HAP-1 (cell line): ENCODE measurements at regions not wholly inside any gene's neighbourhood (a gene's known extent, or its start where the extent isn't known, plus 50 kb on each side); places are given as distances from the start of the nearest gene placed in this dataset.

Experiments
- DNase-seq, 2 experiments: peaks; one replicate each; pipeline ENCODE4 v3.0.0-alpha.2; 2016 to 2020; ENCODE audit warnings: low spot score in 2 of 2
- H3K27me3 ChIP-seq: fragments of 250-450 bp; sonication (Bioruptor Pico); 2 replicates; pipeline ENCODE4 v1.5.1; 2020; ENCODE audit warnings: low read depth, mild to moderate bottlenecking, moderate library complexity
- H3K36me3 ChIP-seq: fragments of 250-450 bp; sonication (Bioruptor Pico); replicated peaks from 2 replicates; pipeline ENCODE4 v1.5.1; 2020; ENCODE audit warnings: mild to moderate bottlenecking
- H3K4me1 ChIP-seq: fragments of 250-450 bp; sonication (Bioruptor Pico); 2 replicates; pipeline ENCODE4 v1.5.1; 2020; ENCODE audit warnings: mild to moderate bottlenecking
- H3K4me3 ChIP-seq: fragments of 250-450 bp; sonication (Bioruptor Pico); 2 replicates; pipeline ENCODE4 v1.5.1; 2020; ENCODE audit warnings: mild to moderate bottlenecking, moderate library complexity
- H3K9me3 ChIP-seq: fragments of 250-450 bp; sonication (Bioruptor Pico); 2 replicates; pipeline ENCODE4 v1.5.1; 2020; ENCODE audit warnings: mild to moderate bottlenecking, moderate library complexity
- in situ Hi-C: fragments of 300-500 bp; cut with MboI; formaldehyde crosslinking; loops from 3 replicates; pipeline ENCODE4 v1.14.3; 2020; ENCODE audit warnings: low sequenced_read_pairs, inconsistent platforms, mixed read lengths

DNA sequence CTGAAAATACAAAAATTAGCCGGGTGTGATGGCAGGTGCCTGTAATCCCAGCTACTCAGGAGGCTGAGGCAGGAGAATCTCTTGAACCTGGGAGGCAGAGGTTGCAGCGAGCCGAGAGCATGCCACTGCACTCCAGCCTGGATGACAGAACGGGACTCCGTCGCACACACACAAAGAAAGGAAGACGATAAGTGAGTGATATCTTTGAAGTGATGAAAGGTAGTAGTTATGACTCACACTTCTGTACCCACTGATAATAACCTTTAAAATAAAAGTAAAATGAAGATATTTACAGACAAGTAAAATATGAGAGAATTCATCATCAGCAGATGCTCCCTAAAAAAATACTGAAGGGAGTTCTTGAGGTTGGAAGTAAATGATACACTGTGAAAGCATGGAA is 171.3 kb upstream of the CRY1 start:
- no peaks in the 10 kb centered on the region for H3K4me1 ChIP-seq
- H3K4me3 ChIP-seq, result no peak overlapping the region
- H3K36me3 ChIP-seq, result no peaks in the 10 kb centered on the region
- no peaks in the 10 kb centered on the region; the same call in 1 of the 2 replicates for H3K9me3 ChIP-seq
- DNase-seq, result no peak
- H3K27me3 ChIP-seq, result peaks cover 5% of the 10 kb centered on the region
- in situ Hi-C loops, result no loop called here

DNA sequence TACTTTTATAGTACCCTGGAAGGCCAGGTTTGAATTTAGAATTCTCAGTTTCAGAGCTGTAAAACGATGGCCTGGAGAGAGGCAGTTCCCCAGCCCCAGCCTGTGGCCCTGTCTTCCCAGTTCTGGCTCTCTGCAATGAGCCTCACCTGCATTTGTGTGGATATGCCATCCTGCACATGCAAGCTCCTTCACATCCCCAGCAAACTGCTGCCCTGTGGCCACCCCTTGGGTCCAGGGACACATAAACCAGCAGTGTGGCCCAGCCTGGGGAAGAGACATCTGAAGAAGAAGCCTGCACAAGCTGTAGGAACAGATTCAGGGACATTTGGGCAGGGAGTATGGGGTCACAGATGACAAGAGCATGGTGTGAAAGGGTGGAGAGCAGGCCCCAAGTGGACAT is 174.3 kb upstream of the CRY1 start:
- Histone ChIP-seq H3K4me1 (no peaks in the 10 kb centered on the region), H3K36me3 (no peaks in the 10 kb centered on the region), H3K4me3 (no peak overlapping the region), H3K9me3 (no peaks in the 10 kb centered on the region; the same call in 1 of the 2 replicates), H3K27me3 (no peaks in the 10 kb centered on the region; the same call in 1 of the 2 replicates)
- no peak for DNase-seq
- in situ Hi-C loops, result no loop called here

DNA sequence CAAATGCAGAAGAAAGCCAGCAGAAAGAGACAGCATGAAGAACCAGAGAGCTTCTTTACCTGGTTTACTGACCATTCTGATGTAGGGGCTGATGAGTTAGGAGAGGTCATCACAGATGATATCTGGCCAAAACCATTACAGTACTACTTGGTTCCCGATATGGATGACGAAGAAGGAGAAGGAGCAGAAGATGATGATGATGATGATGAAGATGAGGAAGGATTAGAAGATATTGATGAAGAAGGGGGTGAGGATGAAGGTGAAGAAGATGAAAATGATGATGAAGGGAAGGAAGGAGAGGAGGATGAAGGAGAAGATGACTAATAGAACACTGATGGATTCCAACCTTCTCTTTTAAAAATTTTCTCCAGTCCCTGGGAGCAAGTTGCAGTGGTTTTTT is 178.2 kb upstream of the CRY1 start:
- no peak for DNase-seq
- in situ Hi-C loops, result no loop called here
- no peak overlapping the region for H3K4me3 ChIP-seq
- no peaks in the 10 kb centered on the region for H3K4me1 ChIP-seq
- H3K27me3 ChIP-seq, result no peaks in the 10 kb centered on the region
- H3K9me3 ChIP-seq, result no peaks in the 10 kb centered on the region
- H3K36me3 ChIP-seq, result no peaks in the 10 kb centered on the region

DNA sequence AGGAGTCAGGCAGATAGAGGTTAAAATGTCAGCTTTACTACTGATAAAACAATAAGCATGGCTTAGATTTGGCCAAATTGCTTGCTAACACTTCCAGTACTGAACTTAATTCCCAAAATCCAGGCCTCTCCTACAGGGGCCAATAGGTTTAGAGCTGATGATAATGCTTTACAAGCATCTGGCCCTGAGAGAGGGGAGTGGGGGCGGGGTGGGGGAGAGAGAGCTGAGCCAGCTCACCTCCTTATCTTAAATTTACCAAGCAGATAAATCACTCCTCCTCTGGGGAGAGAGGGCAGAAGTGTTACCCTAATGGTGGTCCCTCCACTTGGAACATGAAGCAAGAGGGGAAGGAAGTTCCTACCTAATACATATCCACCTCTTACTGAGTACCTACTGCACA is 182.2 kb upstream of the CRY1 start:
- in situ Hi-C loops, result no loop called here
- no peak for DNase-seq
- Histone ChIP-seq H3K9me3 (no peaks in the 10 kb centered on the region), H3K27me3 (0 out of 2 replicates have a peak, but pooled peaks cover 5% of the 10 kb centered on the region), H3K4me3 (no peak overlapping the region), H3K36me3 (no peaks in the 10 kb centered on the region), H3K4me1 (no peaks in the 10 kb centered on the region)

DNA sequence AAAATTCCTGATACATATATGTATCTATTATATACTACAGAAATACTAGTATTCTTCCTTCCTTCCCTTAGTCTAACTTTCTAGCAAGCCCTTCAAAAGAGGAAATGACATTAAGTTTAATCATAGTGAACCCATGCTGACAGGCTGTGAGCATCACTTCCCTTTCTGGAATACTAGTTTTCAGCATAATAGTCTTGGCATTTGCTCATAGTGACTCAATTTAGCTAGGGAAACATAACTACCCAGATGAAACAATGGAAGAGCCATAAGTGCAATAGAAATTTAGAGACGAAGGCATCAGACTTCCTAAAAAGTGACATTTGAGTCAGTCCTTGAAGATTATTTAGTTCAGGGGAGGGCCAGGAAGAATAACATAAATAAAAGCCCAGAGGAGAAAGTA is 184.5 kb upstream of the CRY1 start:
- no peaks in the 10 kb centered on the region for H3K9me3 ChIP-seq
- 0 out of 2 replicates have a peak, but pooled peaks cover 5% of the 10 kb centered on the region for H3K27me3 ChIP-seq
- H3K4me1 ChIP-seq, result no peaks in the 10 kb centered on the region
- in situ Hi-C loops, result no loop called here
- no peak for DNase-seq
- no peak overlapping the region for H3K4me3 ChIP-seq
- H3K36me3 ChIP-seq, result no peaks in the 10 kb centered on the region

DNA sequence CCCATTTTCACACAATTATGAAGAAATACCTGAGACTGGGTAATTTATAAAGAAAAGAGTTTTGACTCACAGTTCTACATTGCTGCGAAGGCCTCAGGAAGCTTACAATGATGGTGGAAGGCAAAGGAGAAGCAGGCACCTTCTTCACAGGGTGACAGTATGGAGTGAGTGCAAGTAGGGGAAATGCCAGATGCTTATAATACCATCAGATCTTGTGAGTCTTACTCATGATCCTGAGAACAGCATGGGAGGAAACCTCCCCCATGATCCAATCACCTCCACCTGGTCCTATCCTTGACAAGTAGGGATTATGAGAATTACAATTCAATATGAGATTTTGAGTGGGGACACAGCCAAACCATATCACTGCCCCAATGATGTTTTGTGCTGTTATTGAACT is 189.3 kb upstream of the CRY1 start:
- Histone ChIP-seq H3K36me3 (no peaks in the 10 kb centered on the region), H3K4me3 (no peak overlapping the region), H3K4me1 (no peaks in the 10 kb centered on the region), H3K27me3 (0 out of 2 replicates have a peak, but pooled peaks cover 5% of the 10 kb centered on the region), H3K9me3 (no peaks in the 10 kb centered on the region)
- no peak for DNase-seq
- in situ Hi-C loops, result no loop called here

DNA sequence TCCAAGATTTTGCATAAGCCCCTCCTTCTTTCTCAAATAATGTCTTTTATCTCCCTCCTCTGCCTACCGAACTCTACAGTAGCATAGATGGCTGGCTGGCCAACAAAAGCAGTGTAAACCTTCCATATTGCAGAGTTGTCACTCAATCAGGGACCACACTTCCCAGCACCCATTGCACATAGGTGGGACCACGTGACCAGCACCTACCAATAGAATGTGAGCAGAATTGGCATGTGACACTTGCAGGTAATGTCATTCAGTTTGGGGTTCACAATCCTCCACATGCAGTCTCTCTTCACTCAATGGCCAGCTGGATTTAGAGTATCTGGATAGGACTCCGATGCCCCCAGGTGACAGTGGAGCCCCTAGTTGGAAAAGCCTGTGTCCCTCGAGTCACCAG is 190.3 kb upstream of the CRY1 start:
- H3K4me3 ChIP-seq, result no peak overlapping the region
- DNase-seq, result no peak
- in situ Hi-C loops, result no loop called here
- H3K27me3 ChIP-seq, result 0 out of 2 replicates have a peak, but pooled peaks cover 5% of the 10 kb centered on the region
- no peaks in the 10 kb centered on the region for H3K36me3 ChIP-seq
- no peaks in the 10 kb centered on the region for H3K9me3 ChIP-seq
- no peaks in the 10 kb centered on the region for H3K4me1 ChIP-seq

DNA sequence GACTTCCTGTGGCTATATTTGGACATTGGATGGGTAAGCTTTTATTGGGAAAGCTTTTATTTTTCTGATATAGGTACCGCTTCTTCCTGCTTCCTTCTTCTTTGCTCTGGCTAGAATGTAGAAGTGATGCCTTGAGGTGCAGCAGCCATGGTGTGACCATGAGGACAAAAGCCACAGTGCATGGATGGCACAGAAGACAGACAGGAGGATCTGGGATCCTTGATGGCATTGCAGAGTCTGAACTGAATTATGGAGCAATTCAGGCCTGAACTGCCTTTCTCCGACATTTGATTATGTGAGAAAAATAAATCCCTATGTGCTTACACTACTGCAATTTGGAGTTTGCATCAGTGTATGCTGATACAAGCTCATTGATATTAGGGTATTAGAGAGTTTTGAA is 191.3 kb upstream of the CRY1 start:
- Histone ChIP-seq H3K4me3 (no peak overlapping the region), H3K27me3 (no peaks in the 10 kb centered on the region), H3K9me3 (no peaks in the 10 kb centered on the region), H3K4me1 (no peaks in the 10 kb centered on the region), H3K36me3 (no peaks in the 10 kb centered on the region)
- in situ Hi-C loops, result no loop called here
- DNase-seq, result no peak

DNA sequence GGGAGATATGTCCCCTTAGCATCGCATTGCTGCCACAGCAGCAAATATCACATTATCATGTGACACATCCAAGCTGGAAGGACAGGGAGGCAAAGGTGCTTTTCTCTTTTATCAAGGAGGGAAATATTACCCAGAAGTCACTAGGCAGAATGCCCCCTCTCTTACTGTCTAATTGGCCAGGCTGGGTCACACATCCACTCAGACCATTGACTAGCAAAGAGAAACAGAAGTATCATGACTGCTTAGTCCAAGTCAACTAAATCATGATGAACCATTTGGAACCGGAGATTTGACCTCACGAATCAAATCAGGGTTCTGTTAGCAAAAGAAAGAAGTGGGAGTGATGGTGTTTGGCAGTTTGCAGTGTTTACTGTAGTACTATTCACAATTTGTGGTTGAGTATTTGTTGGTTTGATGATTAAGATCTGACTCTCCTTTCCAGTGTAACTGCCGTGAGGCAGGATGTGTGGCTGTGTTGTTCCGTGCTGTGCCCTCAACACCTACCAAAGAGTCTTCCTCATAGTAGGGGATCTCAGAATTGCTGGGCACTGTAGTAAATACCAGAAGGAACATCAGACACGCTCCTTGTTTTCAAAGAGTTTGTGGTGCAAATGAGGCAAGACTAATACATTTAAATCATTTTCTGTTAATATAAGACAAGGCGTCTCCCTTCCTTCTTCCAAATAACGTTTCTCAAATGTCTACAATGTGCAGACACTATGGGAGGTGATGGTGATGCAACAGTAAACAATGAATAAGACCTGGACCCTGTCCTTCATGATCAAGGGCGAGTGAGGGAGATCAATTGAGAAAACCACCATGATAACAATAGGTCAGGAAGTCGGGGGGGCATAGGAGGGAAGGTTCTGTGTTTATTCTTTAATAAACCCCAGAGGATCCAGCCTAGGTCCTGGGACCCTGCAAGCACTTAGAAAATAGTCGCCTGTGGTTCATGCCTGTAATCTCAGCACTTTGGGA is 194.4 kb upstream of the CRY1 start:
- no peaks in the 10 kb centered on the region for H3K9me3 ChIP-seq
- H3K27me3 ChIP-seq, result no peaks in the 10 kb centered on the region
- no peak overlapping the region for H3K4me3 ChIP-seq
- in situ Hi-C loops, result no loop called here
- H3K36me3 ChIP-seq, result no peaks in the 10 kb centered on the region
- H3K4me1 ChIP-seq, result no peaks in the 10 kb centered on the region
- no peak for DNase-seq

DNA sequence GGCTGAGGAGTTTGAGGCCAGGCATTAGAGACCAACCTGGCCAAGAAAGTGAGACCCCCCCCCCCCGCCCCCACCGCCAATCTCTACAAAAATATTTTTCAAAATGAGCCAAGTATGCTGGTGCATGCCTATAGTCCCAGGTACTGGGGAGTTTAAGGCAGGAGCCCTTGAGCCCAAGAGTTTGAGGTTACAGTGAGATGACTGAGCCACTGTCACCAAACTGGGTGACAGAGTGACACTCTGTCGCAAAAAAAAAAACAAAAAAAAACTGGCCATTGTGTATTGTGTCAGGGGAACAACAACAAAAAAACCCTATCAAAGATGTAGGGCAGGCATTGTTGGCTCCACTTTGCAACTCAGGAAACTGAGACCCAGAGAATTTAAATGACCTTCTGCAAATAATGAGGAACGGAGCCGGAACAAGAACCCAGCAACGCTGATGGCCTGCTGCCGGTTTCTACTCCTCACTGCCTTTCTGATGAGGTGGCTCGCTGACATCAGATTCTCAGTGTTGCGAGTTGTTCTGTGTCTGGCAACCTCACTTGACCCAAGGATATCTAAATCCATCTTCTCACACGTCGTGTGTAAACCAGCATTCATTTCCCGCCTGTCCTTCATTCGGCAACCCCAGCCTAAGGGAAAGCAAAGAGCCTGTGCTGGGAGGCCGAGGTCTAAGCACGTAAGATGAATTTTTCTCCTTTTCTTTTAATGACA is 195.2 kb upstream of the CRY1 start:
- Histone ChIP-seq H3K4me1 (no peaks in the 10 kb centered on the region), H3K4me3 (no peak overlapping the region), H3K36me3 (no peaks in the 10 kb centered on the region), H3K9me3 (no peaks in the 10 kb centered on the region), H3K27me3 (no peaks in the 10 kb centered on the region)
- no peak for DNase-seq
- in situ Hi-C loops, result no loop called here

DNA sequence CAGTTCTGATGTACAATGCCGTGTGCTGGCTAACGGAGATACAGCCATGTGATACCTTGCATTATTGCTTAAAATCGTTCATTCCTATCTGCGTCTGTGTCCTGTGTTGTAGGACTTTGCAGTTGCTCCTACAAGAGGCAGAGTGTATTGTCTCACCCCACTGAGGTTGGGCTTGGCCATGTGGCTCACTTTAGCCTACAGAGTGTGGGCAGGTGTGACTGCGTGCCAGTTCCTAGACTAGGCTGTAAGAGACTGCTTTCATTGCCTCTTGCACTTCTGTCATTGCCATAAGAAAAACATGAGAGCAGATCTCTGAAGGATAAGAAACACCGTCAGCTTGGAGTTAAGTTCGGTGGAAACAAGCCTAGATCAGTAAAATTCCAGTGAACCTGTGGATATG is 197.7 kb upstream of the CRY1 start:
- in situ Hi-C loops, result no loop called here
- no peak overlapping the region for H3K4me3 ChIP-seq

DNA sequence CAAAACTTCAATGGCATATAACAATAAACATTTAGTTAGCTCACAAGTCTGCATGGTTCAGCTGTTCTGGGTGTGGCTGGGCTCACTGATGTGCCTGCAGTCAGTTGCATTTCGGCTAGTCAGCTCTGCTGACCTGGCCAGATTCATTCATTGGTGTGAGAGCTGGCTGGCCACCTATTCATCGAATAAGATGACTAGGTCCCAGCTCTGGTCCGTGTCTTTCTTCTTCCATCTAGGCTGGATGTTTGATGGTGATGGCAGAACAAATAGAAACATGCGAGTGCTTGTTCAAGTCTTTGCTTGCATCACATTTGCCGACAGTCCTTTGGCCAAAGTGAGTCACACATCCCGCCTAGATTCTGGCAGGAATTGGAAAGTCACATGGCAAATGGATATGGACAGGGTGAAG is 203.3 kb upstream of the CRY1 start:
- Histone ChIP-seq H3K4me1 (no peaks in the 10 kb centered on the region), H3K4me3 (no peak overlapping the region), H3K36me3 (no peaks in the 10 kb centered on the region), H3K9me3 (no peaks in the 10 kb centered on the region), H3K27me3 (no peaks in the 10 kb centered on the region)
- DNase-seq, result no peak
- in situ Hi-C loops, result no loop called here

More for the DNA sequence above, 197.7 kb upstream of the CRY1 start:
- Histone ChIP-seq H3K36me3 (no peaks in the 10 kb centered on the region), H3K27me3 (no peaks in the 10 kb centered on the region), H3K4me1 (no peaks in the 10 kb centered on the region), H3K9me3 (no peaks in the 10 kb centered on the region)
- DNase-seq, result no peak

DNA sequence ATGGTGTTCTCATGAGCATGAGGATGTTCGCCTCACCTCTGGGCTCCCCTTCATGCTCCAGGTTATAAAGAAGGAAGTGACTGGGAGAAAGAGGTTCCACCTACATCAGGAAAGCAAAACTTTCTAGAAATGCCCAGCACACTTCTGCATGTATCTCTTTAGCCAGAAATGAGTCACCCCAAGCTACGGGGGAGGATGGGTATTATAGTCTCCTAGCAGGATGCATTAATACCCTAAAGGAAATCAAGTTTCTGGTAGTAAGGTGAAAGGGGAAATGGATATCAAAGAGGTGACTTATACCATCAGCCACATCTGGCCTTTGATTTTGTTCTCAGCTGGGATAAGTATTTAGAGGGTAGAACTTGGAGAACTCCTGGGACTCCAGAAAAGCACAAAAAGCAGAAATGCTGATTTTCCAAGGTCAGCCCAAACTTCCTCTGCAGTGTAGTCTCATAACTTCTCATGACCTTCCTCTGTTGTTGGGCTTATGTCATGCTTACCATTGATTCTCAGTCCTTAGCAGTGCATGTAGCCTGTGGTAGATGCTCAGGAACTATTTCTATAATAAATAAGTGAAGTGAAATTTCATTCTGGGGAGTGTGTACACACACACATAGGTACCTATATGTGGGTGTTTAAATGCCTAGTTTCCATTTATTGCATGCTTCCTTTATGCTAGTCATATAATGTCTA is 209.4 kb upstream of the CRY1 start:
- Histone ChIP-seq H3K9me3 (no peaks in the 10 kb centered on the region; the same call in 1 of the 2 replicates), H3K36me3 (no peaks in the 10 kb centered on the region), H3K4me1 (peaks cover 15% of the 10 kb centered on the region), H3K4me3 (no peak overlapping the region), H3K27me3 (no peaks in the 10 kb centered on the region)
- in situ Hi-C loops, result no loop called here
- DNase-seq, result no peak
